B cell (primary cell): ENCODE measurements at regions not wholly inside any gene's neighbourhood (a gene's known extent, or its start where the extent isn't known, plus 50 kb on each side); places are given as distances from the start of the nearest gene placed in this dataset.

Experiments
- ATAC-seq: fragments of 200-7000 bp; cut with Tn5 transposase; one replicate; pipeline ENCODE4 v1.10.0; 2021; ENCODE audit warnings: low read depth, mild to moderate bottlenecking, moderate number of reproducible peaks, moderate library complexity
- CTCF ChIA-PET: fragments of 350-600 bp; sonication (Branson Sonifier 250); formaldehyde crosslinking; loops from one replicate; lab custom pipeline; 2021; ENCODE audit warnings: antibody characterized with exemption, inconsistent platforms; lab: Charles Lee
- POLR2A ChIA-PET: fragments of 350-600 bp; sonication (Branson Sonifier 250); formaldehyde crosslinking; loops from one replicate; lab custom pipeline; 2021; ENCODE audit warnings: antibody characterized with exemption; lab: Charles Lee
- DNase-seq: peaks from one replicate; pipeline ENCODE4 v3.0.0; 2013
- H2AFZ ChIP-seq: 2 replicates; pipeline ENCODE4 v1.6.1; 2012; ENCODE audit warnings: mild to moderate bottlenecking, low read depth, low read length; ENCODE audit not compliant: insufficient read depth, poor library complexity, severe bottlenecking
- H3K27ac ChIP-seq, 2 donors: 1 replicate in 1 of 2; 2 replicates in 1 of 2; pipeline ENCODE4 v1.5.1; 2012 to 2013; ENCODE audit warnings: low read length in 2 of 2, mild to moderate bottlenecking in 2 of 2, moderate library complexity in 1 of 2
- H3K27me3 ChIP-seq, 4 experiments: fragments of 200-600 bp in 1 of 4; sonication (generic) in 1 of 4; replicated peaks in 1 of 4; 1 replicate in 2 of 4; 2 replicates in 2 of 4; pipeline versions ENCODE4 v1.6.1 to v1.7.0; 2013 to 2016; ENCODE audit warnings: low read length in 3 of 4, mild to moderate bottlenecking in 2 of 4, mixed read lengths in 1 of 4, moderate library complexity in 1 of 4; ENCODE audit not compliant: insufficient read depth in 4 of 4, control insufficient read depth in 3 of 4; ENCODE audit errors: control extremely low read depth in 1 of 4
- H3K36me3 ChIP-seq, 2 experiments: replicated peaks in 1 of 2; 1 replicate in 1 of 2; 2 replicates in 1 of 2; pipeline versions ENCODE4 v1.6.1 to v1.7.1; 2013; ENCODE audit warnings: low read length in 1 of 2; ENCODE audit not compliant: insufficient read depth in 2 of 2, control insufficient read depth in 1 of 2; ENCODE audit errors: control extremely low read depth in 1 of 2, extremely low read depth in 1 of 2
- H3K4me1 ChIP-seq, 2 donors: fragments of 200-600 bp in 1 of 2; sonication (generic) in 1 of 2; 1 replicate in 1 of 2; 2 replicates in 1 of 2; pipeline versions ENCODE4 v1.5.1 to v1.6.1; 2013 to 2017; ENCODE audit warnings: low read length in 2 of 2; ENCODE audit not compliant: control insufficient read depth in 2 of 2, insufficient read depth in 2 of 2
- H3K4me2 ChIP-seq: replicated peaks from 2 replicates; pipeline ENCODE3; 2012; ENCODE audit warnings: mild to moderate bottlenecking, low read depth, low read length; ENCODE audit not compliant: poor library complexity, severe bottlenecking
- H3K4me3 ChIP-seq, 5 experiments: fragments of 200-600 bp in 1 of 5; sonication (generic) in 1 of 5; 1 replicate in 3 of 5; 2 replicates in 2 of 5; pipeline versions ENCODE4 v1.5.1 to v1.7.0; 2011 to 2016; ENCODE audit warnings: low read length in 4 of 5, mild to moderate bottlenecking in 4 of 5, low read depth in 2 of 5, control low read depth in 1 of 5, moderate library complexity in 1 of 5; ENCODE audit not compliant: insufficient read depth in 1 of 5; ENCODE audit errors: control extremely low read depth in 1 of 5, extremely low read depth in 1 of 5
- H3K79me2 ChIP-seq: fragments of 200-600 bp; sonication (generic); one replicate; pipeline ENCODE4 v1.6.0; 2016; ENCODE audit warnings: low read length; ENCODE audit not compliant: control insufficient read depth, insufficient read depth
- H3K9ac ChIP-seq: fragments of 200-600 bp; sonication (generic); 2 replicates; pipeline ENCODE4 v1.6.1; 2017; ENCODE audit warnings: mild to moderate bottlenecking, low read length, moderate library complexity
- H3K9me3 ChIP-seq, 3 donors: one replicate each; pipeline versions ENCODE4 v1.6.1 to v1.7.1; 2013; ENCODE audit warnings: low read length in 2 of 3; ENCODE audit not compliant: control insufficient read depth in 2 of 3, insufficient read depth in 1 of 3; ENCODE audit errors: control extremely low read depth in 1 of 3
- H4K20me1 ChIP-seq: 2 replicates; pipeline ENCODE4 v1.6.0; 2012; ENCODE audit warnings: mild to moderate bottlenecking, low read length; ENCODE audit not compliant: insufficient read depth, control insufficient read depth, poor library complexity, severe bottlenecking
- H3K27ac Mint-ChIP-seq: one replicate; pipeline ENCODE4 v1.8.0; 2021; ENCODE audit warnings: mixed read lengths
- H3K27me3 Mint-ChIP-seq: one replicate; pipeline ENCODE4 v1.8.0; 2021; ENCODE audit warnings: mixed read lengths
- H3K4me1 Mint-ChIP-seq: one replicate; pipeline ENCODE4 v1.8.0; 2021; ENCODE audit warnings: mixed read lengths
- H3K4me3 Mint-ChIP-seq: one replicate; pipeline ENCODE4 v1.8.0; 2021; ENCODE audit warnings: mixed read lengths
- H3K9me3 Mint-ChIP-seq: one replicate; pipeline ENCODE4 v1.8.0; 2022; ENCODE audit warnings: mixed read lengths; ENCODE audit not compliant: insufficient read depth
- EZH2 ChIP-seq: IDR thresholded peaks from 2 replicates; pipeline ENCODE4 v1.6.1; 2012; ENCODE audit warnings: borderline replicate concordance, low read depth, mild to moderate bottlenecking, moderate library complexity, low read length; ENCODE audit not compliant: insufficient read depth, poor library complexity, severe bottlenecking
- WGBS: methylation state at CpG from one replicate; pipeline ENCODE4 v1.1.5; 2013; ENCODE audit warnings: missing lambda C conversion rate; ENCODE audit not compliant: insufficient coverage; 5-methylcytosine and 5-hydroxymethylcytosine counted together
- intact Hi-C: fragments of 100-400 bp; cut with micrococcal nuclease; formaldehyde crosslinking; loops from one replicate; pipeline ENCODE4 v1.10.0; 2022
- TF ChIP-seq, protein P1 (sequence below): fragments of 200-600 bp; IDR thresholded peaks from one replicate; pipeline ENCODE4 v1.8.0; 2022; ENCODE audit warnings: antibody characterized with exemption, mild to moderate bottlenecking

DNA sequence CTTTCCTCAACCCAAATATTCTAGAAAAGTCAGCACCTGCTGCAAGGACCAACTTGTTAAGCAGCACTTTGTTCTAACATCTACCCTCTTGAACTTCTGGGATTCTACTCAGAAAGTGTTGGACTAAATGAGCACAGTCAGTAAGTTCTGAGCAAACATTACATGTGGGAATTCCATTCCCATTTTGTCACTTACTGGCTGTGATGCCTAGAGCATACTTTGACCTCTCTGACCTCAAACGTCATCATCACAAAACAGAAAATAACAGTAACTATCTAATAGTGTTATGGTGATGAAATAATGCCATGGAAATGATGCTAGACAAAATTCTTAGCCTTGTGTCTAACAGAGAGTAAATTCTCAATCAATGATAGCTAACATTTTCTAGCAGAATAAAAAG is 829.4 kb downstream of the EPHA7 start:
- H2AFZ ChIP-seq: no peak overlapping the region
- TF ChIP-seq, protein P1, sequence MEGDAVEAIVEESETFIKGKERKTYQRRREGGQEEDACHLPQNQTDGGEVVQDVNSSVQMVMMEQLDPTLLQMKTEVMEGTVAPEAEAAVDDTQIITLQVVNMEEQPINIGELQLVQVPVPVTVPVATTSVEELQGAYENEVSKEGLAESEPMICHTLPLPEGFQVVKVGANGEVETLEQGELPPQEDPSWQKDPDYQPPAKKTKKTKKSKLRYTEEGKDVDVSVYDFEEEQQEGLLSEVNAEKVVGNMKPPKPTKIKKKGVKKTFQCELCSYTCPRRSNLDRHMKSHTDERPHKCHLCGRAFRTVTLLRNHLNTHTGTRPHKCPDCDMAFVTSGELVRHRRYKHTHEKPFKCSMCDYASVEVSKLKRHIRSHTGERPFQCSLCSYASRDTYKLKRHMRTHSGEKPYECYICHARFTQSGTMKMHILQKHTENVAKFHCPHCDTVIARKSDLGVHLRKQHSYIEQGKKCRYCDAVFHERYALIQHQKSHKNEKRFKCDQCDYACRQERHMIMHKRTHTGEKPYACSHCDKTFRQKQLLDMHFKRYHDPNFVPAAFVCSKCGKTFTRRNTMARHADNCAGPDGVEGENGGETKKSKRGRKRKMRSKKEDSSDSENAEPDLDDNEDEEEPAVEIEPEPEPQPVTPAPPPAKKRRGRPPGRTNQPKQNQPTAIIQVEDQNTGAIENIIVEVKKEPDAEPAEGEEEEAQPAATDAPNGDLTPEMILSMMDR: no peak
- TF ChIP-seq EZH2: no peak
- H3K4me3 ChIP-seq: no peak overlapping the region
- intact Hi-C loops: no loop called here
- no peaks in the 10 kb centered on the region for H4K20me1 ChIP-seq
- H3K9me3 ChIP-seq: no peaks in the 10 kb centered on the region
- no peak for ATAC-seq
- H3K27me3 Mint-ChIP-seq: no peaks in the 10 kb centered on the region
- no peak overlapping the region for H3K4me3 Mint-ChIP-seq
- H3K27ac ChIP-seq: no peak overlapping the region
- H3K27me3 ChIP-seq: no peaks in the 10 kb centered on the region
- no peak overlapping the region for H3K27ac Mint-ChIP-seq
- no peak overlapping the region for H3K9ac ChIP-seq
- no peaks in the 10 kb centered on the region for H3K9me3 Mint-ChIP-seq
- H3K4me2 ChIP-seq: no peak overlapping the region
- no peaks in the 10 kb centered on the region for H3K4me1 Mint-ChIP-seq
- no peaks in the 10 kb centered on the region for H3K4me1 ChIP-seq
- CTCF ChIA-PET: no interaction called here
- no peaks in the 10 kb centered on the region for H3K36me3 ChIP-seq
- no peaks in the 10 kb centered on the region for H3K79me2 ChIP-seq
- no peak for DNase-seq
- POLR2A ChIA-PET: no interaction called here
- no CpG with 5 or more reads among the region's 1 CpG for WGBS

DNA sequence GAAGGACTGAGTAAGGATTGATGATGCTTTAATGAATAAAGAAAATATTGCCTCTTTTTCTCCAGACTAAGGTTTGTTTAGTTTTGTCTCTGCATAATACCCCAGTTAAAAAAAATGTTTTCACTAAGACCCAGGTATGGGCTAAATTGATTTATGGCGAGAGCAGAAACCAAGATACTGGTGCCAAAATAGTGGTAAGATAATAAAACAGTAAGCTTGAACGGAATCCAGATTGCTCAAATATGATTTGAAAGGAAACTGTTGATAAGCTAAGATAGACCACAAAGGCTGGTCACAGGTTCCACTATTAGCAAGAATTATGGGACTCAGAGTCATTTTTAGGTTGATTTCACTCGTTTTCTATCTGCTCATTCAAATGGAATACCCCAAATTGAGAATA is 831.2 kb downstream of the EPHA7 start:
- Histone ChIP-seq H3K79me2 (no peaks in the 10 kb centered on the region), H3K27me3 (no peaks in the 10 kb centered on the region), H3K4me1 (no peaks in the 10 kb centered on the region), H3K9me3 (no peaks in the 10 kb centered on the region), H3K27ac (no peak overlapping the region), H2AFZ (no peak overlapping the region), H3K4me2 (no peak overlapping the region), H4K20me1 (no peaks in the 10 kb centered on the region), H3K9ac (no peak overlapping the region), H3K4me3 (no peak overlapping the region), H3K36me3 (no peaks in the 10 kb centered on the region)
- no peaks in the 10 kb centered on the region for H3K27me3 Mint-ChIP-seq
- H3K4me1 Mint-ChIP-seq: no peaks in the 10 kb centered on the region
- CTCF ChIA-PET: no interaction called here
- H3K27ac Mint-ChIP-seq: no peak overlapping the region
- H3K4me3 Mint-ChIP-seq: no peak overlapping the region
- DNase-seq (no peak), ATAC-seq (no peak)
- WGBS: no CpG with 5 or more reads among the region's 3 CpGs
- POLR2A ChIA-PET: no interaction called here
- no peaks in the 10 kb centered on the region for H3K9me3 Mint-ChIP-seq
- intact Hi-C loops: no loop called here
- TF ChIP-seq, protein P1: no peak
- TF ChIP-seq EZH2: no peak
